ENCODE measurements at regions not wholly inside any gene's neighbourhood (a gene's known extent, or its start where the extent isn't known, plus 50 kb on each side); places are given as distances from the start of the nearest gene placed in this dataset.

DNA sequence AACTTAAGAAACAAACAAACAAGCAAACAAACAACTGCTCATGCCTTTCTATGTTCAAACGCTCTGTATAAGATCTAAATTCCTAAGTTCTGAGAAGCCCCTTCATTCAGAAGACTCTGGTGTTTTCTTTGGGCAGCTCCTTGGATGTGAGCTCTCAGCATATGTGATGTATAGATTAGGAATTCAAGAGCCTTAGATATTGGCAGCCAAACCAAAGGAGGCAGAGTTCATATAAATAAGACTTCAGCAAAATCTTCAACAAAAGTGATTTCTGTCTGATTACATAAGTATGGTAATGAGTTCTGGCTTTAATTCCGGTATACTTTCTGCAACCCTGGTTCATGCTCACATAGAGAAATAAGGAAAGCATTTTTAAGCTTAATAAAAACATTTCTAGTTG, 145.6 kb downstream of the DYRK2 start:
- Histone ChIP-seq H3K27me3 (no peaks in the 10 kb centered on the region), H3K27ac (no peak overlapping the region), H3K36me3 (no peaks in the 10 kb centered on the region), H3K4me3 (no peak overlapping the region), H3K4me1 (no peaks in the 10 kb centered on the region), H3K9me3 (no peaks in the 10 kb centered on the region)
- DNase-seq = peak in 2 of 4 donors; percentile 27 to 39
- intact Hi-C loops (cut with DNase I) = no loop called here
- TF ChIP-seq CTCF (IDR thresholded peaks at IDR 0.05) = no peak
- ATAC-seq = no peak

DNA sequence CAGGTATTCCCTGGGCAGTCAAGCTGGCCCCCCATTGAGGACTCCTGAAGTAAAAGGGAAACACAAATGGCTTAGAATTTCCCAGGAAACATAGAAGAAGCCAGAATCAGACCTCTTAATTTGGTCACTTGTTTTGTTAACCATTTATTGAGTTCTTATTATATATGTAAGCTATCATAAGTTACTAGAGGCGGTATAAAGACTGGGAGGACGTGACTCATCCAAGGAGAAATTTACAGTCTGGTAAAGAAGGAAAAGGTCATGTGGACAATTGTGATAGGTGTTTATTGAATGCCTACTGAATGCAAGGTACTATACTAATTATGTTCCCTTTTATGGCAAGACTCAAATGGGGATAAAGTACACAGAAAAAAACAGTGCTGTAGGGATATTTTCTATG, 146.7 kb downstream of the DYRK2 start:
- intact Hi-C loops (cut with DNase I) = no loop called here
- Histone ChIP-seq H3K36me3 (no peaks in the 10 kb centered on the region), H3K27ac (no peak overlapping the region), H3K9me3 (no peaks in the 10 kb centered on the region), H3K4me3 (no peak overlapping the region), H3K4me1 (no peaks in the 10 kb centered on the region), H3K27me3 (no peaks in the 10 kb centered on the region)
- TF ChIP-seq CTCF (IDR thresholded peaks at IDR 0.05) = no peak
- ATAC-seq = no peak
- DNase-seq = no peak

GRCh38 chr12:67797185-67797741, 148.7 kb downstream of the DYRK2 start:
- TF ChIP-seq CTCF (IDR thresholded peaks at IDR 0.05) = no peak
- Histone ChIP-seq H3K4me1 (no peaks in the 10 kb centered on the region), H3K27me3 (no peaks in the 10 kb centered on the region), H3K36me3 (no peaks in the 10 kb centered on the region), H3K4me3 (no peak overlapping the region), H3K9me3 (no peaks in the 10 kb centered on the region), H3K27ac (no peak overlapping the region)
- DNase-seq (peak in 2 of 4 donors; percentile 33 to 36), ATAC-seq (no peak)
- intact Hi-C loops (cut with DNase I) = no loop called here

- Histone ChIP-seq H3K27me3 (no peaks in the 10 kb centered on the region), H3K4me3 (no peak overlapping the region), H3K36me3 (no peaks in the 10 kb centered on the region), H3K9me3 (no peaks in the 10 kb centered on the region), H3K4me1 (no peaks in the 10 kb centered on the region), H3K27ac (no peak overlapping the region)
- intact Hi-C loops (cut with DNase I) = no loop called here
- no peak for TF ChIP-seq CTCF (IDR thresholded peaks at IDR 0.05)
- DNase-seq = no peak
- no peak for ATAC-seq
Observed at GRCh38 chr12:67797753-67798152, 149.2 kb downstream of the DYRK2 start.

DNA sequence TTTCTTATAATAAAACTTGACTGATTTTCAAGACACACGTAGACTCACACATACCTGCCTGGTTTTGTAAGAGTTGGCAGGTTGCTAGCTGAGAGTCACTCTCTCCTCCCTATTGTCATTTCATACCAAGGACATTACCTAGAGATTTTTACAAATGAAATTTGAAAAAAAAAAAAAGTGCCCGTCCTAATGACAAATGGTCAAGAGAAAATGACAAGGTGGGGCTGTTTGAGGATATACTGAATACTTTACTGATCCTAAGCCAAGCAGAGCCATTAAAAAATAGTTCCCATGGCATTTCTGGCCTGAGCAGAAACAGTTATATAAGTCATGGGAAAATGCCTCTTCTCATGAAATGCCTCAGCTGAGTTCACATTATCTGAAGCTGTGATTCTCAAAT, 150.2 kb downstream of the DYRK2 start:
- intact Hi-C loops (cut with DNase I) = no loop called here
- no peaks in the 10 kb centered on the region for H3K9me3 ChIP-seq
- DNase-seq (no peak), ATAC-seq (no peak)
- no peak for TF ChIP-seq CTCF (IDR thresholded peaks at IDR 0.05)
- H3K4me1 ChIP-seq = no peaks in the 10 kb centered on the region
- H3K36me3 ChIP-seq = no peaks in the 10 kb centered on the region
- no peak overlapping the region for H3K27ac ChIP-seq
- H3K27me3 ChIP-seq = no peaks in the 10 kb centered on the region
- no peak overlapping the region for H3K4me3 ChIP-seq

Data from left lung (tissue), 4 donors.